Fibroblast of the aortic adventitia (primary cell): ENCODE measurements at regions not wholly inside any gene's neighbourhood (a gene's known extent, or its start where the extent isn't known, plus 50 kb on each side); places are given as distances from the start of the nearest gene placed in this dataset.

Source experiments
- DNase-seq: peaks from one replicate; pipeline ENCODE4 v3.0.0-alpha.2; 2010; ENCODE audit warnings: low read depth
- H3K4me3 ChIP-seq: 2 replicates; pipeline ENCODE4 v1.5.1; 2011; ENCODE audit warnings: low read depth, mild to moderate bottlenecking, control low read depth, low read length, moderate library complexity
- CTCF ChIP-seq: IDR thresholded peaks from 2 replicates; pipeline ENCODE4 v1.5.1; 2011; ENCODE audit warnings: mild to moderate bottlenecking, low read length, control low read depth, inconsistent platforms; ENCODE audit not compliant: insufficient read depth

- DNase-seq, result no peak
- no peak for TF ChIP-seq CTCF
- no peak overlapping the region for H3K4me3 ChIP-seq
Measured at GRCh38 chr22:47967831-47968230, 1205.4 kb downstream of the TBC1D22A start.

GRCh38 chr22:47966316-47966715 is 1203.9 kb downstream of the TBC1D22A start:
- no peak overlapping the region for H3K4me3 ChIP-seq
- TF ChIP-seq CTCF, result no peak
- no peak for DNase-seq

- H3K4me3 ChIP-seq, result no peak overlapping the region
- no peak for TF ChIP-seq CTCF
- DNase-seq, result no peak
Measured at GRCh38 chr22:47965896-47966295, 1203.4 kb downstream of the TBC1D22A start.

DNA sequence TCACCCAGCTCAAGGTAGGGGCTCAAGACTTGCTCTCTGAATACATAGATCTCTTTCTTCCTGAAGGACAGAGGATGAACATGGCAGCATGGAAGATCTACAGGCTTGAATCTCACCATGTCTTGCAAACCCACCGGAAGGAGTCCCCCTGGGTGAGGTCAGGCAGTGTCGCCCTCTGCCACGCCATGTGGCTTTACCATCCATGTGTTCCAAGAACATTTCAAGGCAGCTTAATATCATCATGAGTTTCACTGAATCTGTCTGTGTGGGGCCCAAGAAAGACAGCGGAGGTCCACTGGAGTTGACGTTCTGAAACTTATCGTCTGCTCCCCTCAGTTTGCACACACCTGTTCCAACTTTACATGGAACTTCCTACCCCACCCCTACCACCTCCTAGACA is 1202.6 kb downstream of the TBC1D22A start:
- DNase-seq, result no peak
- no peak for TF ChIP-seq CTCF
- no peak overlapping the region for H3K4me3 ChIP-seq

GRCh38 chr22:47963660-47964059 is 1201.2 kb downstream of the TBC1D22A start:
- H3K4me3 ChIP-seq, result no peak overlapping the region
- no peak for DNase-seq
- no peak for TF ChIP-seq CTCF

DNA sequence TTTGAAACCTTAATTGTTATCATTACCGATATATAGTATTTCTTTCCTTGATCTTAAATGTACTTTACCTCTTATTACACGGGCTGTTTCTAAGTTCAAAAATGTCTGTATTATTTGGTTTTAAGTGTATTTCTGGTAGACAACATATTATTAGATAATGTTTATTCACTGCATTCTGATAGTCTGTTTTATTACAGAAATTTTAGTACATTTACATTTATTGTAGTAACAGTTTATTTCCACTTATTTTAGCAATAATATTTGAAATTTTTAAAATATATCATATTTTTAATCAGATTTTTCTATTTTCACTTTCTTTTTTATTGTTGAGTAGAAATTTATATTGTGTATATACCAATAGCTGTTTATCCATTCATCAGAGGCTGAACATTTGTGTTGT is 1195.2 kb downstream of the TBC1D22A start:
- H3K4me3 ChIP-seq, result no peak overlapping the region
- TF ChIP-seq CTCF, result no peak
- no peak for DNase-seq

- no peak for DNase-seq
- no peak for TF ChIP-seq CTCF
- no peak overlapping the region for H3K4me3 ChIP-seq
Measured at GRCh38 chr22:47954107-47954506, 1191.7 kb downstream of the TBC1D22A start.
